HG02970 (cell line): ENCODE measurements at regions not wholly inside any gene's neighbourhood (a gene's known extent, or its start where the extent isn't known, plus 50 kb on each side); places are given as distances from the start of the nearest gene placed in this dataset.

Experiments used
- ATAC-seq: cut with Tn5 transposase; IDR thresholded peaks from one replicate; pipeline ENCODE4 v1.9.1; 2021; ENCODE audit warnings: mild to moderate bottlenecking, moderate library complexity, moderate number of reproducible peaks; ENCODE audit not compliant: unreplicated experiment, low FRiP score

DNA sequence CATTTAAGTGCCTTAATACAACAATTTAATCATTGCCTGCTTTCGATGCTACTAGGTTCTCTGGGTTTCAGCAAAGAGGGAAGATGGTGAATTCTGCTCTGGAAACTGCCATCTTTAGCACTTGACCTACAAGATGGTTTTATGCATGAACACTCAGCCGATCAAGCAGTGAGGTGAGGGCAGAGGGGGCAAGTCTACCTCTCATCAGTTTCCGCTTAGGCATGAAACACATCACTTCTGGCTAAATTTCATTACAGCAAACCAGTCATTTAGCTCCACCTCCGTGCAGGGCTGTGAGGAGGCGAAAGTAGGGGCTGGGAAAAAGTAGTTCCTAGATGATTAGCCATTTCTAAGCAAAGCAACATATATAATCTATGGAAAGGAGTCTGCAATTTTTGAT is 1018.0 kb downstream of the CDH18 start:
- no peak for ATAC-seq

DNA sequence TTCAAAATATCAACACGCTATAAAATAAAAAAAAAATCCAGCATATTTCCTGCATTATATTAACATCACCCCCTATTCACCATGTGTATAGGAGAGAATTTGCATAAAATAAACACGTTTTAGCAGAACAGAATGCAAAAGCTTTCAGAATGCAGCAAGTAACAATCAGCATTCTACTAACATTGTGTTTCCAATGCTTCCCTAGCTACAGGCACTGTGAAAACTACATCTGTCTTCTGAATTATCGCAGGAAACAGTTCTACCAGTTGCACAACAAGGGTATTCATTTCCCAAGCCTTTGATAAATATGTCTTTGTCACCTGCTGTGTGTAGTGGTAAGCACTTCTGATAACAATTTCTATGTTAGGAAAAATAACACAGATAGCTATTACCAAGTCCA is 1015.8 kb downstream of the CDH18 start:
- no peak for ATAC-seq

DNA sequence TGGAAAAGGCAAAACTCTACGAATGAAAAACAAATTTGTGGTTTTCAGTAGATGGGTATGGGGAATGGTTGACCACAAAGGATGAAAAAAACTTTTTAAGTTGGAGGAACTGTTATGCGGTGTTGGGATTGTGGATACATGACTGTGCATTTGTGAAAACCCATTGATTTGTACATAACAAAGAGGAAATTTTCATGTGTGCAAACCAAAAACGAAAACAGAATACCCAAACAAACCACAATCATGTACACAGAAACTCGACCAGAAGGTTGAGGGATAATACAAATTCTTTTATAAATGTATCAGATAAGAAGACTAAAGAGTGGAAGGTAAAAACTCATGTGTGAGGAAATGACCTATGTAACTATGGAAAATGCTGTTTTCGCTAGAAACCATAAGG is 1012.4 kb downstream of the CDH18 start:
- ATAC-seq: no peak

DNA sequence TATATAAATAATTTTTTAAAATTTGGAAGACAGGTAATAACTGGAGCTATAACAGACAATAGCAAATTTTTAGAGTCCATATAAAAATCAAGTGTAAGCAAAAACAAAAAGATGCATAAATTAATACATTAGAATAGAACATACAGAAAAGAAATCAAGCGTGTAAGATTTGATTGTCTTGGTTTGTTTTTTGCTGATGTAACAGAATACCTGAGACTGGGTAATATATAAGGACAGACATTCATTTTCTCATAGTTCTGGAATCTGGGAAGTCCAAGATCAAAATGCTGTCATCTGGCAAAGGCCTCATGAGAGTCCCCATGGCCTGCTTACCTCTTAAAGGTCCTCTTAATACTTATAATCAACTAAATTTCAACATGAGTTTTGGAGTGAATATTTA is 1010.1 kb downstream of the CDH18 start:
- no peak for ATAC-seq

DNA sequence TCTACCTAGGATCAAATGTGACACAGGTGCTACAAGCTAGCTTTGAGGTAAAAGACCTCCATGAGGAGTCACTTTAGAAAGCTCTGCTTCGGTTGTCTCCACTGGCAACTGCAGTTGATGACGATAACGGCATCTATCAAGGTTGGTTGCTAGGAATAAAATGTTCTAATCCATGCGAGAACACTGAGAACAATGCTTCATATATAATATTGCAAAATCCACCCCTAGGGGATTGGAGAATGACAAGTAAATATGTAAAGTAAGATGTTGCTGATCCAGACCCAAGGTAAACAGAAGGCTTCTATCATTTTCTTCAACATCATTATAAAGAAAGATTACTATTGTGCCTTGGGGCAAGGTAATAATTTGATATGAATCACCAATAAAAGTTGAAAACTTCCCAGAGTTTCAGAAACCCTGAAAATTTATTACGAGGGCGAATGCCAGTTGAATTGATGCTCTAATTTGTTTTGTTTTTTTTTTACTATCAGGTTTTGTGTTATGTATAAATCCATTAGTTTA is 1003.4 kb downstream of the CDH18 start:
- no peak for ATAC-seq

DNA sequence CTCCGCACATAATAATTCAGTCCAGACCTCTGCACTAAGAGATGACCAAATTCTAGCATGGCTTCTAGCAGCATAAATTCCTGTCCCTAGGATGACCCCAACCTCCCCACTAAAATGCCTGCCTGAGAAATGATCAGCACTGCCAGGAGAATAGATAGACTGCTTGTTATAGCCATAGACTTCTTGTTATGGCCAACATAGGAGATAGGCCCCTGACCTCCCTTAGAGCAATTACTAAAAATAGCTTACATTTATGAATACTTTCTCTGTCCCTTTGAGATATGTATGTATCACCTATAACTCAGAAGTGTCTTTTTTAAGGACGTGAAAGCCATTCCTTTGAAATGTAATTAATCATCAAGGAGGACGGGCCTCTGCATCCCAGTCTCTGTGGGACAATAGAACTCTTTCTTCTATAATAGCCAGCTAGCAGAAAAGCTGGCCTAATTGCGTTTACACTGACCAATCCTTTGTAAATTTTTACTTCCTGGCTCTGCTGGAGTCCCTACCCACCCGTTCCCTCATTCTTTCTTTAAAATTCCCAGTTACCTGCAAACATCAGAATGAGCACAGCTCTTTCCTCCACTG is 1002.7 kb downstream of the CDH18 start:
- no peak for ATAC-seq

DNA sequence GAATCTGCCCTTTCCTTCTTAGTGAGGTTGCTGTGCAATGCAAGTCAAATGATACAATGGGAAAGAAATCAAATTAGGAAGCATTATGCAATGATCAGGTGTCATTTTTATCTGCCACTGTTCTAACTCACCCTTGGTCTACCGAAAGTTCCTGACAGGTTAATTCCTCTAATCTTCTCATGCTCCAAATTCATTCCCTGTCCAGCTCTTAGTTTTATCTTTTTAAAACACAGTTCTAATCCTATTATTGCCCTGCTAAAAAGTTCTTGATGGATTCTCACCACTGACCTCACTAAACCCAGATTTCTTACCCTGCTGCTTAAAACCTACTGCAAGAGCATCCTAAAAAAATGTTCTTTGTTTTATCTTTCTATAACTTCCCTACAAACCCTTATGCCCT is 1000.9 kb downstream of the CDH18 start:
- ATAC-seq: no peak

DNA sequence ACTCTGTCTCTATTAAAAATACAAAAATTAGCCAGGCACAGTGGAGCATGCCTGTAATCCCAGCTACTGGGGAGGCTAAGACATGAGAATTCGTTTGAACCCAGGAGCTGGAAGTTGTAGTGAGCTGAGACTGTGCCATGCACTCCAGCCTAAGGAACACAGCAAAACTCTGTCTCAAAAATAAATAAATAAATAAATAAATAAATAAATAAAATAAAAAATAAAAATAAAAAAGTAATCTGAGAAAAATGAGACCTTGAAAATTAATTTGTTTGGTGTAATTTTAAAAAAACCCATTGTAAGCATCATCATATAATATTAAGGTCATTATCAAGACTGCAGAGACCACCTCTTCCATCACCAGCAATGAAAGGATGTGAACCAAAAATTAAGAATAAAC is 997.1 kb downstream of the CDH18 start:
- no peak for ATAC-seq

DNA sequence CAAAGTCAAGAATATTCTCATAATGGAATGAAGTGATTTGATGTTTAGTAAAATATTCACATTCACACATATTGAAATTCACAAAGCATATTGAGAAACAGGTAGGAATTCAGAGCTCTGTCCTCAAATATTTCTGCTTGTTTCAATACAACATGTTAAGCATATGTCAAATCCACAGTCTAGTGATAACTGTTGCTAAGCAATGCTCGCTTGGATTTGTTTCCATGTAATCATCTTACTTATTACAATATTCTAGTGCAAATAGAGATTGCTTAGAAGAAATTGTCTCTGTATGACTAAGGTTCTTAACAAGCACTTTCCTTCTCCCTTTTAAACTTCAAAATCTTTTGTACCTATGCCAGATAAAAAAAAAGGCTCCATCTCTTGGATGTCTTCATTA is 995.7 kb downstream of the CDH18 start:
- ATAC-seq: no peak

DNA sequence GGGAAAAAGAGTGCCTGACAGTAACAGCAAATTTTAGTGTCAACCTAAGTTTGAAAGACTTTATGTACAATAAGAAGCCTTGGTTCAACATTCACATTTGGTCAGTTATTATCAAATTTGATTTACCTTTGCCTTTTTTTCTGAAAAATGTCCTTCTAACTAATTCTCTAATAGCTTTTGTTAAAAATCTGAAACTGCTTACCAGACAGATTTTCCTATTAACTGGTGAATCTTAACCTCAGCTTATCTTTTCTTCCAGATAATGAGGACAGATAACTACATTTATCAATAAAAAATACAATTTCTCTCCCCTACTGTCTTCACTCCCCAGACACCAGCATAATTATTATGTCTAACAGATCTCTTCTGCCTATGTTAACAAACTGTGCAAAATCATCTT is 988.5 kb downstream of the CDH18 start:
- ATAC-seq: no peak

DNA sequence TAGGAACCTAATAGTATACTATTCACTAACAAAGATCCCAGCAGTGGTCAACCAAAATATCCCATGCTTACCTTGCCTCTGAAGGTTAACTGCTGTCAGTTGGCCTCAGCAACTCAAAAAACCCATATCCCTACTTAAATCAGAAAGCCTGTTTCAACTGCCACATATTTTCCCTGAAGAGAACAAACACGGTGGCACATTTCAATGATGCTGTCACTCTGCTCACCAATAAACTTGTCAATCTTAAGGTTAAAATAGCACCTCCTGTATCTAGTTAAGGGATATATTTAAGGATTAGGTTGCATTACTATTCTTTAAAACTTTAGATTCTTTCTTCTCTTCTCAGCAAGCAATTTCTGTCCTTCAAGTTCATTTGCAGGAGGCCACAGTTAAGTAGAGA is 986.9 kb downstream of the CDH18 start:
- ATAC-seq: no peak

DNA sequence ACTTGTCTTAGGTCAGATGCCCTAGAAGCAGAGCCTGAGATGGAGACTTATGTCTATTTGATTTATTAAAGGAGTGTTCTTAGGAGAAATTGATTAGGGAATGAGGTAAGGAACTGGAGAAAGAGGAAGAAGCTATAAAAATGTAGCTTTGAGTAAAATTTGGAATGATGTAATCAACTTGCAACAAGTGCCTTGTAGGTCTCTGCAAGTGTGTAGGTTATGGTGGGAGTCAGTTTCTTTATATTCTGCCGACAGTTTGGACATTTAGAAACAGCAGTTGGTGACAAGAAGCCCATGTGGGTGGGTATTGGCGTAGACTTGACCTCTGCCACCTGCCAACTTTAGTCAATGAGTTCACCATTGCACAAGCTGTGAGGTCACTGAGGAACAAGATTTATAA is 986.5 kb downstream of the CDH18 start:
- ATAC-seq: no peak

DNA sequence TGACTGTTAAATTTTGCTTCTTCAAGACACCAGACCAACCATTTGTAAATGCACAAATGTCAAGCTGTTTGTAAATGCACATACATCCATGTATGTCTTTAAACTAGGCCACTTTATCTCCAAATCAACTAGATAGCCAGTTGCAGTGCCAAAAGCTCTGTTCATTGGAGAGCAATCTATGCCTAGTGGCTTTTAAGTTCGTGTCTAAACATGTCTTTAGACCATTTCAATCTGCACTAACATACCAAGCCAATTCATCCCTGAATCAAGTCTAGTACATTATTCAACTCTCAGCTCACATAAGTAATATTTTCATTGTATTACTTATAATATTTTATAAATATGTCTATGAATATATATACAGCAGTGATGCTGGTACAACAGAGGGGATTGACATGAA is 985.9 kb downstream of the CDH18 start:
- ATAC-seq: no peak

DNA sequence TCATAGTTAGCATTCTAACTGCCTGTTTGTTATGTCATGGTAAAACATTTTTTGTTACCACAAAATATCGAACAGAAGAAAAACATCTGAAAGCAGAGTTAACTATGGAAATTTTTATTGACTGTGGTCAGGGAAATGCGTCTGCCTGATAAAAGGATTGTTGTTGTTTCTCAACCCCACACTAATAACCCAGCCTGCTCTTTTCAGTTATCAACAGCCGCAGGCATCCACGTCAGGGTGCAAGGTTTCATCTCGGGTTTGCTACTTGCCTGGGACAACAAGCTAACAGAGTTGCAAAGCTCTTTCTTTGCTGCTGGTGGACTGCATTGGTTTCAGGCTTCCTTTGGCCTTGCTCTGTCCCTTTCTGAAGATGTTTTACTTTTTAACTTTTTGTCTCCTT is 969.2 kb downstream of the CDH18 start:
- no peak for ATAC-seq

DNA sequence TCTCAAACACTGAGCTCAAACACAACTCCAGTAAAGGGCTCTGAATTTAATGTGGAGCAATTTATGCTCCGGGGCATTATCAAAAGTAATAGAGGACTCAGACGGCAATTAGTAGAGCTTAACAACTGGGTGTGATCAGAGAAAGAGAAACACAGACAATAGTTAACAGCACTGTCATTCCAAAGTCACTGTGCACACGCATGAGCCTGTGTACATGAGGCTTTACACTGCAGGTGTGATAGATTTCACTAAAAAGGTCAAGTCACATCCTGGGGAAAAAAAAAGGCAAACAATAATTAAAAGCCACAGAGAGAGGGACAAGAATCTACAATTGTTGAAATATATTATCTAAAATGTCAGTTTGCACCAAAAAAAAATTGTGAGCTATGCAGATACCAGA is 956.5 kb downstream of the CDH18 start:
- ATAC-seq: no peak

DNA sequence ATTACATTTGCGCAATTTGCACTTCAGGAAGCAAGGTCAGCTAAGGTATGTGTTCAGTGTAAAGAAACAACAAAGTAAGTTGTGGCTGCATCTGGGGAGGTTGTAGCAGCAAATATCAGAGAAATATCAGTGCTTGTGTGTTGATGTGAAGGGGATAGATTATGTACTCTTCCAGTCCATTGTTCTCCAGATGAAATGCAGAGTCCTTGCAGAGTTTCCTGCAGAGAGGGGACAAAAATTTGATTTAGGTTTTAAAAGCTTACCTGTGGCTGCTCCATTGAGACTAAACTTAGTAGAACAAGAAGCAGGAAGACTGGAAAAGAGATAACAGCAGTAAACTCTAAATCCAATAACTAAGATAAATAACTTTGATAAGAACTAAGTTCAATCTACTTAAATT is 952.2 kb downstream of the CDH18 start:
- ATAC-seq: no peak

DNA sequence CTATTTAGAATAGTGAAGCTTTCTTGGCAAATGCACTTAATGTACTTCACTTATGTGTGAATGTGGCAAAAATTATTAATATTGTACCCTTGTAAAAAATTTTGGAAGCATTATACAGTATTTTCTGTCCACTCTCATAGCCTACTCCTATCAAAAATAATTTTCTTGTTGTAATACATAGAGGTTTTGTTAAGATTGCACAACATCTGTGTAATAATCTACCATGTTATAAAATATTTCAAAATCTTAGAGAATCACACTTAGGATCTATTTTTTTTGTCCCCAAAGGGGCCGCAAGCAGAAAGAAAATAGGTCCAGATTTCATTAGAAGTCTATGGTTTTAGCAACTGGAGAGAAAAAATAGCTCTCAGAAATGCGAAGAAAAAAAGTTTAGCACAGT is 945.9 kb downstream of the CDH18 start:
- ATAC-seq: no peak

DNA sequence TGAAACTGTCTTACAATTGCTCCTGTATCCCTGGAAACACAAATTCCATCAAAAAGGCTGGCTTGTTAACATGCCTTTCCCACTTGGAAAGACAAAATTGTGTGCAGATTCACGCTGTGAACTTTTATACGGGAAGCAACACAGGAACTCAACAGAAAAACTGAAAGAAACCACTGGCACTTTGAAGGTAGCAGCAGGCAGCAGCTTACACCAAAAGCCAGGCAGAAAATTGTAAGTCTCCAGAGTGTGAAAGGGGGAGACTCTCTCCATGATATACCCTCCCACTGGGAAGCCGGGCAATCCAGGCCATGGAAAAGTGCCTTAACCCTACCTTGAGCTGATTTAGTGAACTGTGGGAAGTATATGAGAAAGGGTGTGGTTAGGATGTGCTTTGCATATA is 943.7 kb downstream of the CDH18 start:
- ATAC-seq: no peak

DNA sequence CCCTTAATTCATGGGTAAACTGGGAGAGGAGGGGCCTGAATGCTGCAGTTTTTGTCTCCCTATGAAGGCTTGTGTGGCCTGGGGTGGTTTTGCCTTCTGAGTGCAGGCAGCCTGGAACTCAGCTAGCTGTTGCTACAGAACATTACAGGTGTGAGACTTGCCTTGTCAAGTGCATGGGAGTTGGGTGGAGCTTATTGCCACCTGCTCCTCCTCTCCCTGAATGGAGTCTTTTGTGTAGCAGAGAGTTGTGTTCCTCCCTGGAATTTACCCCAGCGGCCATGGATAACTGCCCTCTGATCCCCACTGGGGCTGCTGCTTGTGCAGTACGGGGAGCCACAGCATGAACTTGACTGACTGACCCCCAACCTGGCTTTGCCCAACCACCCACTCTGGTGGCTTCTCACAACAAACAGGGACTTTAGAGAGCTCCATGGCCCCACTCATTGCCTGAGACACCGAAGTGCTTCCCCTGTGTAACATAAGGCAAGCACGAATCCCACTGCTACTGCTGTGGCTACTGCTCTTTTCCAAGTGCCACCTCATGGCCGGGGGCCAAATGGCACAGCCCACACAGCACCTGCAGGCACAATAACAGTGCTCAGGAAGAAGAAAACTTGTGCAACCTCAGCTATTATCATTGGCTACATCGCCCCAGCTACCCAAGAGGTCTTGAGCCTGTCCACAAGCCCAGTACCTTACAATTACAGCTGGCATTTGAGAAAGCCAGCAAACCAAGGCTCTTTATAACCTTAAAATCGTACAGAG is 942.9 kb downstream of the CDH18 start:
- ATAC-seq: no peak

DNA sequence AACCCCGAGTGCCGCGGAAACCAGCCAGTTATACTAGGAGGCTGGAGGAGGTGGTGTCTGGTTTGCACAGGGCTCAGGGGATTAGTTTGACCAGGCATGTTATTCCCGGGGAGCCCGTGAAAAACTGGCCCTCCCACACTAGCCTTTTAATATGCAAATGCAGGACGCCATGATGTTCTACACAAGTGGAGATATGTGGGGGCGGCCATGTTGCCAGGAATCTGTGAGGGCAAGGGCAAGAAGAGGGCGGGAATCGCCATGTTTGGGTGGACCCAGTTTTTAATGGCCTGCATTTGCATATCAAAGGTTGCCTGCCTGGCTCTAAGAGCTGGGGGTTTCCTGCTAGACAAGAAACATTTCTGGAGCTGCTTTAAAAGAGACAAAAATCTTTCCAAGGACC is 940.7 kb downstream of the CDH18 start:
- no peak for ATAC-seq

DNA sequence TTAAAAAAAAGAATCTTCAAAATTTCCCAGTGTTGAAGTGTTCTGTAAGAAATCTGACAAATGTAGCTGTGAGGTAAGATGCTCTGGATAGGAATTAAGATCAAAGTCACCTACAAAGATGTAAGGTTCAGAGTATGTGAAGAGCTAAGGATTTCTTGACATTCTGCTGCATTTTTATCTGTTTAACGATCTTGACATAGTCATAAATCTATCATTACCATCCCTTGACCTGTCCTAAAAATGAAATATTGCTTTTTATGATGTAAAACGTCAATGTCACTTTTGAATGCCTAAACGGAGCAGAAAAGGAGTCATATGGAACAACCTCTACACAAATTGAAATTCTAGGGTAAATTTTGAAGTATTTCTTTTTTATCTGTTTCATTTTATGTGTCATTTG is 939.3 kb downstream of the CDH18 start:
- ATAC-seq: no peak

DNA sequence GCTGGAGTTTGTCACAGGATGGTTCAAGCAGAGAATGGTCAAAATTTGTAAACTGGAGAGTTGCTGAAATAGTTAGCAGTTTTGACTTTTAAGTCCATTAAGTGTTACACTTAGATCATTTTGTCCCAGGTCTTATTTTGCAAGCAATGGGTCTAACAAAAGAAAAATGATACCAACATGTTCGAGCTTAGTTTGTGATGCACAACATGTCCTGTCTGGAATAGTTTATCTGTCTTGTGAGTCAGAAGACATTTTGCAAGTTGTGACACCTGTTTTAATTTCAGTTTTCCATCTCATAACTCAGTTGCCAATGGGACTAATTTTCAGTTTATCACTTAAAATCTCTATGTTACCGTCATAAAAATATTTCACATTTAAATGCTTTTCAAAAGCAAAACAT is 929.8 kb downstream of the CDH18 start:
- no peak for ATAC-seq
